ENCODE measurements at regions not wholly inside any gene's neighbourhood (a gene's known extent, or its start where the extent isn't known, plus 50 kb on each side); places are given as distances from the start of the nearest gene placed in this dataset.
"Not testable (repeated sequence)": the region's sequence is repeated elsewhere in the genome, so short reads cannot be mapped to it uniquely, and the experiment has no call there.

GRCh38 chr4:34309383-34309906 lies 1934.9 kb downstream of the ARAP2 start:
- intact Hi-C loops (cut with DNase I): no loop called here
- no peak for DNase-seq

- intact Hi-C loops (cut with DNase I): no loop called here
- no peak for DNase-seq
Measured at GRCh38 chr4:34318773-34319172, 1925.5 kb downstream of the ARAP2 start.

GRCh38 chr4:34323549-34324320 lies 1920.6 kb downstream of the ARAP2 start:
- DNase-seq: no peak
- intact Hi-C loops (cut with DNase I): no loop called here

- intact Hi-C loops (cut with DNase I): no loop called here
- DNase-seq: no peak
Measured at GRCh38 chr4:34328939-34329338, 1915.4 kb downstream of the ARAP2 start.

- DNase-seq; intact Hi-C loops (cut with DNase I): not testable (repeated sequence)
Measured at GRCh38 chr4:34335156-34335555, 1909.2 kb downstream of the ARAP2 start.

GRCh38 chr4:34335556-34335955 lies 1908.8 kb downstream of the ARAP2 start:
- DNase-seq: peak in 1 of 10 donors; percentile 61

GRCh38 chr4:34362654-34363053 lies 1881.7 kb downstream of the ARAP2 start:
- DNase-seq: no peak
- intact Hi-C loops (cut with DNase I): no loop called here

More at GRCh38 chr4:34335556-34335955, 1908.8 kb downstream of the ARAP2 start:
- intact Hi-C loops (cut with DNase I): not testable (repeated sequence)

- intact Hi-C loops (cut with DNase I): no loop called here
- no peak for DNase-seq
Measured at GRCh38 chr4:34363842-34364241, 1880.5 kb downstream of the ARAP2 start.

- intact Hi-C loops (cut with DNase I): no loop called here
- no peak for DNase-seq
Measured at GRCh38 chr4:34365946-34366345, 1878.4 kb downstream of the ARAP2 start.

- peak in 1 of 10 donors; percentile 3 for DNase-seq
- intact Hi-C loops (cut with DNase I): no loop called here
Measured at GRCh38 chr4:34371676-34372075, 1872.6 kb downstream of the ARAP2 start.

- DNase-seq: no peak
- intact Hi-C loops (cut with DNase I): no loop called here
Measured at GRCh38 chr4:34372815-34373214, 1871.5 kb downstream of the ARAP2 start.

GRCh38 chr4:34373456-34373855 lies 1870.9 kb downstream of the ARAP2 start:
- intact Hi-C loops (cut with DNase I): no loop called here
- DNase-seq: no peak

- DNase-seq: no peak
- intact Hi-C loops (cut with DNase I): no loop called here
Measured at GRCh38 chr4:34412233-34412632, 1832.1 kb downstream of the ARAP2 start.

- DNase-seq: no peak
- intact Hi-C loops (cut with DNase I): no loop called here
Measured at GRCh38 chr4:34412911-34413310, 1831.4 kb downstream of the ARAP2 start.

- intact Hi-C loops (cut with DNase I): no loop called here
- DNase-seq: peak in 1 of 10 donors; percentile 33
Measured at GRCh38 chr4:34417160-34417559, 1827.2 kb downstream of the ARAP2 start.

- no peak for DNase-seq
- intact Hi-C loops (cut with DNase I): no loop called here
Measured at GRCh38 chr4:34419871-34420270, 1824.4 kb downstream of the ARAP2 start.

- no peak for DNase-seq
- intact Hi-C loops (cut with DNase I): no loop called here
Measured at GRCh38 chr4:34422472-34423175, 1821.7 kb downstream of the ARAP2 start.

GRCh38 chr4:34432706-34433105 lies 1811.6 kb downstream of the ARAP2 start:
- intact Hi-C loops (cut with DNase I): no loop called here
- no peak for DNase-seq

GRCh38 chr4:34434377-34434776 lies 1809.9 kb downstream of the ARAP2 start:
- intact Hi-C loops (cut with DNase I); DNase-seq: not testable (repeated sequence)

- intact Hi-C loops (cut with DNase I): no loop called here
- no peak for DNase-seq
Measured at GRCh38 chr4:34464196-34464595, 1780.1 kb downstream of the ARAP2 start.

GRCh38 chr4:34466411-34466810 lies 1777.9 kb downstream of the ARAP2 start:
- DNase-seq: no peak
- intact Hi-C loops (cut with DNase I): no loop called here

- no peak for DNase-seq
Measured at GRCh38 chr4:34469516-34469915, 1774.8 kb downstream of the ARAP2 start.

More at GRCh38 chr4:34469516-34469915, 1774.8 kb downstream of the ARAP2 start:
- intact Hi-C loops (cut with DNase I): no loop called here
